ENCODE measurements at regions not wholly inside any gene's neighbourhood (a gene's known extent, or its start where the extent isn't known, plus 50 kb on each side); places are given as distances from the start of the nearest gene placed in this dataset.

GRCh38 chr5:82664732-82665131, 386.6 kb upstream of the RPS23 start:
- peaks cover 4% of the 10 kb centered on the region for H3K4me1 Mint-ChIP-seq (ENCODE audit: low read depth)
- H3K27me3 Mint-ChIP-seq (ENCODE audit: low read depth), result no peaks in the 10 kb centered on the region
- no peaks in the 10 kb centered on the region for H3K36me3 Mint-ChIP-seq (ENCODE audit: low read depth)

GRCh38 chr5:82663225-82663624, 385.1 kb upstream of the RPS23 start:
- DNase-seq (ENCODE audit: low spot score), result no peak
- H3K27me3 Mint-ChIP-seq (ENCODE audit: low read depth), result no peaks in the 10 kb centered on the region
- peaks cover 4% of the 10 kb centered on the region for H3K4me1 Mint-ChIP-seq (ENCODE audit: low read depth)
- no peaks in the 10 kb centered on the region for H3K9me3 Mint-ChIP-seq (ENCODE audit: low read depth)
- no peaks in the 10 kb centered on the region for H3K36me3 Mint-ChIP-seq (ENCODE audit: low read depth)
- H3K4me3 Mint-ChIP-seq (ENCODE audit: unreplicated experiment), result no peak overlapping the region
- TF ChIP-seq CTCF (IDR thresholded peaks at IDR 0.05), result no peak
- H3K27ac Mint-ChIP-seq (ENCODE audit: unreplicated experiment), result no peak overlapping the region

More at GRCh38 chr5:82664732-82665131, 386.6 kb upstream of the RPS23 start:
- no peak overlapping the region for H3K27ac Mint-ChIP-seq (ENCODE audit: unreplicated experiment)
- no peak for TF ChIP-seq CTCF (IDR thresholded peaks at IDR 0.05)
- no peak for DNase-seq (ENCODE audit: low spot score)
- no peak overlapping the region for H3K4me3 Mint-ChIP-seq (ENCODE audit: unreplicated experiment)
- H3K9me3 Mint-ChIP-seq (ENCODE audit: low read depth), result no peaks in the 10 kb centered on the region

GRCh38 chr5:82662340-82662739, 384.2 kb upstream of the RPS23 start:
- Mint-ChIP-seq H3K27ac (ENCODE audit: unreplicated experiment) (no peak overlapping the region), H3K9me3 (ENCODE audit: low read depth) (no peaks in the 10 kb centered on the region), H3K27me3 (ENCODE audit: low read depth) (no peaks in the 10 kb centered on the region), H3K4me1 (ENCODE audit: low read depth) (peaks cover 4% of the 10 kb centered on the region), H3K36me3 (ENCODE audit: low read depth) (no peaks in the 10 kb centered on the region), H3K4me3 (ENCODE audit: unreplicated experiment) (no peak overlapping the region)
- DNase-seq (ENCODE audit: low spot score), result no peak
- TF ChIP-seq CTCF (IDR thresholded peaks at IDR 0.05), result no peak

GRCh38 chr5:82661933-82662332, 383.8 kb upstream of the RPS23 start:
- H3K36me3 Mint-ChIP-seq (ENCODE audit: low read depth), result no peaks in the 10 kb centered on the region
- peaks cover 4% of the 10 kb centered on the region for H3K4me1 Mint-ChIP-seq (ENCODE audit: low read depth)
- no peak for DNase-seq (ENCODE audit: low spot score)
- H3K27me3 Mint-ChIP-seq (ENCODE audit: low read depth), result no peaks in the 10 kb centered on the region
- no peak overlapping the region for H3K27ac Mint-ChIP-seq (ENCODE audit: unreplicated experiment)
- no peak overlapping the region for H3K4me3 Mint-ChIP-seq (ENCODE audit: unreplicated experiment)
- TF ChIP-seq CTCF (IDR thresholded peaks at IDR 0.05), result no peak
- no peaks in the 10 kb centered on the region for H3K9me3 Mint-ChIP-seq (ENCODE audit: low read depth)

- Mint-ChIP-seq H3K4me3 (ENCODE audit: unreplicated experiment) (no peak overlapping the region), H3K27me3 (ENCODE audit: low read depth) (no peaks in the 10 kb centered on the region), H3K27ac (ENCODE audit: unreplicated experiment) (no peak overlapping the region), H3K4me1 (ENCODE audit: low read depth) (peaks cover 4% of the 10 kb centered on the region), H3K9me3 (ENCODE audit: low read depth) (no peaks in the 10 kb centered on the region), H3K36me3 (ENCODE audit: low read depth) (no peaks in the 10 kb centered on the region)
- no peak for DNase-seq (ENCODE audit: low spot score)
- TF ChIP-seq CTCF (IDR thresholded peaks at IDR 0.05), result no peak
Measured at GRCh38 chr5:82661462-82661861, 383.3 kb upstream of the RPS23 start.

Data from chondrocyte (in vitro differentiated cells).